ENCODE measurements at regions not wholly inside any gene's neighbourhood (a gene's known extent, or its start where the extent isn't known, plus 50 kb on each side); places are given as distances from the start of the nearest gene placed in this dataset.

GRCh38 chr5:88997937-88998336 lies 115.0 kb upstream of the MEF2C start:
- no peaks in the 10 kb centered on the region for H3F3A ChIP-seq (ENCODE audit: insufficient read depth)

GRCh38 chr5:88984040-88984439 lies 101.1 kb upstream of the MEF2C start:
- H3K27me3 ChIP-seq (ENCODE audit: low read length), result no peaks in the 10 kb centered on the region
- no peaks in the 10 kb centered on the region for H3K9me2 ChIP-seq (replicated peaks; ENCODE audit: insufficient read depth, low read length)
- no peak overlapping the region for H3K4me2 ChIP-seq (ENCODE audit: low read depth, low read length, poor library complexity, severe bottlenecking)
- H2AFZ ChIP-seq (ENCODE audit: low read depth, low read length, severe bottlenecking), result no peak overlapping the region
- H4K20me1 ChIP-seq (ENCODE audit: low read depth, low read length), result no peaks in the 10 kb centered on the region
- no peaks in the 10 kb centered on the region for H3K9me3 ChIP-seq (ENCODE audit: insufficient read depth, low read length)
- no peaks in the 10 kb centered on the region for H3F3A ChIP-seq (ENCODE audit: insufficient read depth)
- H3K4me3 ChIP-seq (ENCODE audit: insufficient read depth, low read length, poor library complexity, severe bottlenecking), result no peak overlapping the region
- H3K36me3 ChIP-seq (ENCODE audit: low read length), result no peaks in the 10 kb centered on the region
- no peak for TF ChIP-seq EZH2phosphoT487 (conservative IDR thresholded peaks at IDR 0.05; ENCODE audit: low read length)
- TF ChIP-seq, protein P1, sequence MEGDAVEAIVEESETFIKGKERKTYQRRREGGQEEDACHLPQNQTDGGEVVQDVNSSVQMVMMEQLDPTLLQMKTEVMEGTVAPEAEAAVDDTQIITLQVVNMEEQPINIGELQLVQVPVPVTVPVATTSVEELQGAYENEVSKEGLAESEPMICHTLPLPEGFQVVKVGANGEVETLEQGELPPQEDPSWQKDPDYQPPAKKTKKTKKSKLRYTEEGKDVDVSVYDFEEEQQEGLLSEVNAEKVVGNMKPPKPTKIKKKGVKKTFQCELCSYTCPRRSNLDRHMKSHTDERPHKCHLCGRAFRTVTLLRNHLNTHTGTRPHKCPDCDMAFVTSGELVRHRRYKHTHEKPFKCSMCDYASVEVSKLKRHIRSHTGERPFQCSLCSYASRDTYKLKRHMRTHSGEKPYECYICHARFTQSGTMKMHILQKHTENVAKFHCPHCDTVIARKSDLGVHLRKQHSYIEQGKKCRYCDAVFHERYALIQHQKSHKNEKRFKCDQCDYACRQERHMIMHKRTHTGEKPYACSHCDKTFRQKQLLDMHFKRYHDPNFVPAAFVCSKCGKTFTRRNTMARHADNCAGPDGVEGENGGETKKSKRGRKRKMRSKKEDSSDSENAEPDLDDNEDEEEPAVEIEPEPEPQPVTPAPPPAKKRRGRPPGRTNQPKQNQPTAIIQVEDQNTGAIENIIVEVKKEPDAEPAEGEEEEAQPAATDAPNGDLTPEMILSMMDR (IDR thresholded peaks at IDR 0.05; ENCODE audit: insufficient read depth, low read length, poor library complexity, severe bottlenecking), result no peak
- no peak overlapping the region for H3K27ac ChIP-seq (ENCODE audit: low read depth, low read length)
- H3K79me2 ChIP-seq (ENCODE audit: insufficient read depth, low read length), result no peaks in the 10 kb centered on the region
- no peak overlapping the region for H3K9ac ChIP-seq (ENCODE audit: low read length)

More at GRCh38 chr5:88997937-88998336, 115.0 kb upstream of the MEF2C start:
- Histone ChIP-seq H3K27me3 (ENCODE audit: low read length) (no peaks in the 10 kb centered on the region), H3K9me3 (ENCODE audit: insufficient read depth, low read length) (no peaks in the 10 kb centered on the region), H2AFZ (ENCODE audit: low read depth, low read length, severe bottlenecking) (no peak overlapping the region), H3K9ac (ENCODE audit: low read length) (no peak overlapping the region), H3K9me2 (replicated peaks; ENCODE audit: insufficient read depth, low read length) (no peaks in the 10 kb centered on the region), H3K36me3 (ENCODE audit: low read length) (no peaks in the 10 kb centered on the region), H4K20me1 (ENCODE audit: low read depth, low read length) (no peaks in the 10 kb centered on the region), H3K79me2 (ENCODE audit: insufficient read depth, low read length) (no peaks in the 10 kb centered on the region), H3K27ac (ENCODE audit: low read depth, low read length) (no peak overlapping the region), H3K4me2 (ENCODE audit: low read depth, low read length, poor library complexity, severe bottlenecking) (no peak overlapping the region), H3K4me3 (ENCODE audit: insufficient read depth, low read length, poor library complexity, severe bottlenecking) (no peak overlapping the region)
- TF ChIP-seq, protein P1 (IDR thresholded peaks at IDR 0.05; ENCODE audit: insufficient read depth, low read length, poor library complexity, severe bottlenecking), result no peak
- TF ChIP-seq EZH2phosphoT487 (conservative IDR thresholded peaks at IDR 0.05; ENCODE audit: low read length), result no peak

- H3K27ac ChIP-seq (ENCODE audit: low read depth, low read length), result no peak overlapping the region
- TF ChIP-seq EZH2phosphoT487 (conservative IDR thresholded peaks at IDR 0.05; ENCODE audit: low read length), result no peak
- TF ChIP-seq, protein P1 (IDR thresholded peaks at IDR 0.05; ENCODE audit: insufficient read depth, low read length, poor library complexity, severe bottlenecking), result no peak
- no peak overlapping the region for H3K4me3 ChIP-seq (ENCODE audit: insufficient read depth, low read length, poor library complexity, severe bottlenecking)
- H3K9ac ChIP-seq (ENCODE audit: low read length), result no peak overlapping the region
- no peak overlapping the region for H2AFZ ChIP-seq (ENCODE audit: low read depth, low read length, severe bottlenecking)
- no peaks in the 10 kb centered on the region for H4K20me1 ChIP-seq (ENCODE audit: low read depth, low read length)
- H3F3A ChIP-seq (ENCODE audit: insufficient read depth), result no peaks in the 10 kb centered on the region
- no peaks in the 10 kb centered on the region for H3K9me2 ChIP-seq (replicated peaks; ENCODE audit: insufficient read depth, low read length)
- H3K4me2 ChIP-seq (ENCODE audit: low read depth, low read length, poor library complexity, severe bottlenecking), result no peak overlapping the region
- H3K27me3 ChIP-seq (ENCODE audit: low read length), result no peaks in the 10 kb centered on the region
- no peaks in the 10 kb centered on the region for H3K79me2 ChIP-seq (ENCODE audit: insufficient read depth, low read length)
- no peaks in the 10 kb centered on the region for H3K36me3 ChIP-seq (ENCODE audit: low read length)
- H3K9me3 ChIP-seq (ENCODE audit: insufficient read depth, low read length), result no peaks in the 10 kb centered on the region
Observed at GRCh38 chr5:88979726-88980125, 96.7 kb upstream of the MEF2C start.

All from SU-DHL-6 (cell line).